ENCODE measurements at regions not wholly inside any gene's neighbourhood (a gene's known extent, or its start where the extent isn't known, plus 50 kb on each side); places are given as distances from the start of the nearest gene placed in this dataset.

DNA sequence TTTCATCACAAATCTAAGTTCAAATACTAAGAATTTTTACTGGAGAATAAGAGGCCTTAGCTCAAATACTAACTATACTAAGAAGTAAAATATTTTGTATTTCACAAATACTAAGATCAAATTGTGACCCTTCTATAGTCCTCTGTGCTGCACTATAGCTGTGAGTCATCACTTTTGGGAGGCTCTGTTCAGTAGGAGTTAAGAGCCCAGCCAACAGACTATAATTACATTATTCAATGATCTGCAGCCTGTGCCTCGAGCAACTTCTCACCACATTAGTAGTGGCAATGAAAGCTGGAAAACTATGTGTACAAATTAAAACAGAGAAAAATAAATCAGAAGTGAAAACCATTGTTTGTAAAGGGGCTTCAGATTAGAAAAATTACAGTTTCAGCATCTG lies 147.3 kb upstream of the GPC6 start:
- TF ChIP-seq POLR2AphosphoS5 (IDR thresholded peaks at IDR 0.05; ENCODE audit: low read depth, low read length) (no peak), CTCF (IDR thresholded peaks at IDR 0.05; ENCODE audit: control extremely low read depth in 1 of 3, insufficient read depth in 1 of 3, low read depth in 1 of 3, low read length in 3 of 3) (no peak), GABPA (IDR thresholded peaks at IDR 0.05; ENCODE audit: borderline replicate concordance, insufficient read depth, low read length) (no peak), ZNF274 (IDR thresholded peaks at IDR 0.05; ENCODE audit: borderline replicate concordance, extremely low read depth, low read length) (no peak), EP300 (IDR thresholded peaks at IDR 0.05; ENCODE audit: borderline replicate concordance in 1 of 2, low read depth in 2 of 2, low read length in 2 of 2) (no peak), TBP (IDR thresholded peaks at IDR 0.05; ENCODE audit: low read depth, low read length) (no peak), TCF12 (IDR thresholded peaks at IDR 0.05; ENCODE audit: low read depth, low read length) (no peak), SP1 (IDR thresholded peaks at IDR 0.05; ENCODE audit: low read depth, low read length) (no peak)
